A549 (cell line): ENCODE measurements at regions not wholly inside any gene's neighbourhood (a gene's known extent, or its start where the extent isn't known, plus 50 kb on each side); places are given as distances from the start of the nearest gene placed in this dataset.

Experiments
- ATAC-seq, 2 experiments: fragments of 200-7000 bp in 1 of 2; fragments of >200 bp in 1 of 2; cut with Nextera tagmentation in 1 of 2; cut with Tn5 transposase in 1 of 2; 3 replicates each; pipeline versions ENCODE4 v1.8.0 to v1.9.1; 2018 to 2020; ENCODE audit warnings: mild to moderate bottlenecking in 1 of 2, moderate library complexity in 1 of 2
- CTCF ChIA-PET: fragments of 300-600 bp; sonication (Branson Sonifier 250); formaldehyde crosslinking; extraction: SDS; loops from one replicate; lab custom pipeline; 2021; ENCODE audit warnings: antibody characterized with exemption, inconsistent platforms; lab: Yijun Ruan, JAX
- POLR2A ChIA-PET: fragments of 350-600 bp; formaldehyde crosslinking; extraction: SDS; loops from one replicate; lab custom pipeline; 2021; ENCODE audit warnings: antibody characterized with exemption, inconsistent platforms; lab: Yijun Ruan, JAX
- DNase-seq, 2 experiments: peaks; one replicate each; pipeline versions ENCODE4 v3.0.0 to v3.0.0-alpha.2; 2011 to 2016; ENCODE audit warnings: low read depth in 1 of 2, low spot score in 1 of 2
- FAIRE-seq: peaks from 2 replicates; lab custom pipeline; 2011; peaks lifted over from hg19 to GRCh38; lab: Jason Lieb, UNC
- H3K27ac ChIP-seq, 2 experiments: fragments of >200 bp; sonication (Bioruptor Twin); formaldehyde crosslinking; 3 replicates each; pipeline ENCODE4 v1.5.1; 2016 to 2017
- H3K4me1 ChIP-seq: fragments of >200 bp; sonication (Bioruptor Twin); formaldehyde crosslinking; 3 replicates; pipeline ENCODE4 v1.6.1; 2016
- H3K4me2 ChIP-seq: fragments of >200 bp; sonication (Bioruptor Twin); formaldehyde crosslinking; 3 replicates; pipeline ENCODE4 v1.6.1; 2016
- H3K4me3 ChIP-seq: fragments of >200 bp; sonication (Bioruptor Twin); formaldehyde crosslinking; 3 replicates; pipeline ENCODE4 v1.5.1; 2016
- H3K9me3 ChIP-seq: fragments of >200 bp; sonication (Bioruptor Twin); formaldehyde crosslinking; 3 replicates; pipeline ENCODE4 v1.6.1; 2016
- BCL3 ChIP-seq: fragments of >200 bp; sonication (Bioruptor Twin); formaldehyde crosslinking; IDR thresholded peaks from 3 replicates; pipeline ENCODE4 v1.6.1; 2016
- BHLHE40 ChIP-seq: IDR thresholded peaks from 2 replicates; pipeline ENCODE4 v1.6.1; 2012; ENCODE audit warnings: low read depth, low read length, inconsistent platforms
- CBX2 ChIP-seq: fragments of 200-600 bp; sonication (generic); IDR thresholded peaks from 2 replicates; pipeline ENCODE4 v1.6.1; 2016; ENCODE audit warnings: low read depth, mild to moderate bottlenecking, borderline replicate concordance
- CBX8 ChIP-seq: fragments of 200-600 bp; sonication (generic); IDR thresholded peaks from 2 replicates; pipeline ENCODE4 v1.6.1; 2016
- CEBPB ChIP-seq, 2 experiments: fragments of >200 bp in 1 of 2; sonication (Bioruptor Twin) in 1 of 2; formaldehyde crosslinking in 1 of 2; IDR thresholded peaks; 2 replicates each; pipeline ENCODE4 v1.6.1; 2012 to 2016
- EHMT2 ChIP-seq: fragments of 200-600 bp; sonication (generic); IDR thresholded peaks from 2 replicates; pipeline ENCODE4 v1.6.1; 2016; ENCODE audit warnings: antibody characterized with exemption, low read depth, mild to moderate bottlenecking, moderate library complexity
- EP300 ChIP-seq, 2 experiments: fragments of >200 bp; sonication (Bioruptor Twin); formaldehyde crosslinking; IDR thresholded peaks; 2 replicates in 1 of 2; 3 replicates in 1 of 2; pipeline ENCODE4 v1.6.1; 2016 to 2017
- FOSL2 ChIP-seq, 2 experiments: fragments of 450-650 bp in 1 of 2; fragments of >200 bp in 1 of 2; sonication (Bioruptor Twin) in 1 of 2; formaldehyde crosslinking; IDR thresholded peaks; 2 replicates each; pipeline versions ENCODE4 v1.5.0 to v1.6.1; 2016 to 2020; ENCODE audit warnings: mild to moderate bottlenecking in 1 of 2, moderate library complexity in 1 of 2
- HES2 ChIP-seq: fragments of >200 bp; sonication (Bioruptor Twin); formaldehyde crosslinking; IDR thresholded peaks from 2 replicates; pipeline ENCODE4 v1.6.1; 2016
- HOXA7 ChIP-seq: fragments of 250-450 bp; sonication (Bioruptor Pico); IDR thresholded peaks from 2 replicates; pipeline ENCODE4 v1.5.0; 2020; ENCODE audit warnings: mild to moderate bottlenecking, moderate library complexity
- HOXB13 ChIP-seq: fragments of 250-450 bp; sonication (Bioruptor Pico); IDR thresholded peaks from 2 replicates; pipeline ENCODE4 v1.5.0; 2020; ENCODE audit warnings: low read depth, mild to moderate bottlenecking, moderate library complexity
- JUN ChIP-seq, 2 experiments: fragments of >200 bp; sonication (Bioruptor Twin); formaldehyde crosslinking; IDR thresholded peaks; 2 replicates in 1 of 2; 3 replicates in 1 of 2; pipeline ENCODE4 v1.6.1; 2016 to 2017
- JUNB ChIP-seq: fragments of >200 bp; sonication (Bioruptor Twin); formaldehyde crosslinking; IDR thresholded peaks from 2 replicates; pipeline ENCODE4 v1.6.1; 2016
- MAZ ChIP-seq: fragments of 150-350 bp; IDR thresholded peaks from 2 replicates; pipeline ENCODE4 v1.6.1; 2014; ENCODE audit warnings: antibody characterized with exemption, low read depth, low read length, borderline replicate concordance
- POLR2AphosphoS2 ChIP-seq: conservative IDR thresholded peaks from 2 replicates; pipeline ENCODE4 v1.6.1; 2012; ENCODE audit warnings: low read length, improper control_type of control experiment, inconsistent platforms
- RAD21 ChIP-seq, 2 experiments: fragments of >200 bp in 1 of 2; sonication (Bioruptor Twin) in 1 of 2; formaldehyde crosslinking in 1 of 2; IDR thresholded peaks in 1 of 2; conservative IDR thresholded peaks in 1 of 2; 2 replicates in 1 of 2; 3 replicates in 1 of 2; pipeline ENCODE4 v1.6.1; 2012 to 2018; ENCODE audit warnings: inconsistent platforms in 1 of 2
- RARB ChIP-seq: fragments of 250-450 bp; sonication (Bioruptor Pico); IDR thresholded peaks from 2 replicates; pipeline ENCODE4 v1.8.0; 2021; ENCODE audit warnings: mild to moderate bottlenecking, moderate library complexity
- REST ChIP-seq: fragments of 200-600 bp; sonication (generic); IDR thresholded peaks from 2 replicates; pipeline ENCODE4 v1.6.1; 2016; ENCODE audit warnings: antibody characterized with exemption, mild to moderate bottlenecking, moderate library complexity
- SMC3 ChIP-seq: fragments of >200 bp; sonication (Bioruptor Twin); formaldehyde crosslinking; IDR thresholded peaks from 3 replicates; pipeline ENCODE4 v1.6.1; 2018; ENCODE audit warnings: inconsistent platforms
- TFCP2L1 ChIP-seq: fragments of 250-450 bp; sonication (Bioruptor Pico); IDR thresholded peaks from 2 replicates; pipeline ENCODE4 v1.5.0; 2021; ENCODE audit warnings: mild to moderate bottlenecking
- WGBS: methylation state at CpG from one replicate; pipeline ENCODE4 v1.1.6; 2017; ENCODE audit errors: missing lambda C conversion rate; 5-methylcytosine and 5-hydroxymethylcytosine counted together
- TF ChIP-seq, protein P1 (sequence below): fragments of 450-650 bp; IDR thresholded peaks from 2 replicates; pipeline ENCODE4 v1.6.1; 2014; ENCODE audit warnings: antibody characterized with exemption

DNA sequence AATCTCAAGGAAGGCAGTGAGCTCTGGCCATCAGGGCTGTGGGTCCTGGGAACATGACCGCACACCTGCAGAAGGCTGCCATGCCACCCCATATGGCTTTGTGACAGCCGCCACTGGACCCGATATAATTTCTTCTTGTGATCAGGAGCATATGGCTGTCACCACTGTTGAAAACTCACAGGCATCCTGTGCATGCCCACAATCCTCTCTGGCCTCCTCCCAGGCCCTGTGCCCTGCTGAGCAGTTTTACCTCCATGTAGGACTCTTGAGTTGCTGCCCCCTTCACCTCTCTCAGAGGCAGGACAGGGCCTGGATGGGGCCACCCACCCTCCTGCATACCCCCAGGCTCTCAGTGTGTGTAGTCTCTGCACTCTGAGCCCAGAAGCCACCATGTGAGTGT, 391.9 kb upstream of the AKR1E2 start:
- H3K4me3 ChIP-seq: no peak overlapping the region
- ChIA-PET CTCF (no interaction called here), POLR2A (no interaction called here)
- peaks cover 6% of the 10 kb centered on the region; the same call in 2 of the 3 replicates for H3K4me1 ChIP-seq
- WGBS: 94% methylated on average over 3 of the region's 3 CpGs
- TF ChIP-seq BHLHE40 (no peak), MAZ (no peak), EHMT2 (no peak), TFCP2L1 (no peak), RAD21 (conservative IDR thresholded peaks at IDR 0.05 in 1 of 2, IDR thresholded peaks at IDR 0.05 in 1 of 2) (no peak), REST (no peak), CBX2 (no peak), SMC3 (no peak), CEBPB (IDR thresholded peaks at IDR 0.05) (no peak), RARB (no peak), HOXB13 (CRISPR knock-in tag) (no peak), CBX8 (no peak), EP300 (IDR thresholded peaks at IDR 0.05) (no peak), POLR2AphosphoS2 (no peak), HOXA7 (no peak)
- TF ChIP-seq, protein P1, sequence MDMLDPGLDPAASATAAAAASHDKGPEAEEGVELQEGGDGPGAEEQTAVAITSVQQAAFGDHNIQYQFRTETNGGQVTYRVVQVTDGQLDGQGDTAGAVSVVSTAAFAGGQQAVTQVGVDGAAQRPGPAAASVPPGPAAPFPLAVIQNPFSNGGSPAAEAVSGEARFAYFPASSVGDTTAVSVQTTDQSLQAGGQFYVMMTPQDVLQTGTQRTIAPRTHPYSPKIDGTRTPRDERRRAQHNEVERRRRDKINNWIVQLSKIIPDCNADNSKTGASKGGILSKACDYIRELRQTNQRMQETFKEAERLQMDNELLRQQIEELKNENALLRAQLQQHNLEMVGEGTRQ: no peak
- no peaks in the 10 kb centered on the region for H3K9me3 ChIP-seq
- no peak overlapping the region for H3K27ac ChIP-seq
- DNase-seq (no peak), ATAC-seq (no peak), FAIRE-seq (no peak)
- H3K4me2 ChIP-seq: no peak overlapping the region

- peak; percentile 11 to 37 for DNase-seq
- POLR2A ChIA-PET: interaction anchor here (0.6 kb wide), 1 partner anchor 647 kb away, joined by 3 read pairs; no protein-coding TSS in a partner anchor
- H3K9me3 ChIP-seq: no peaks in the 10 kb centered on the region
- no peak for TF ChIP-seq HES2
- TF ChIP-seq JUNB: peak; percentile 33; the same call in 1 of the 2 replicates
- TF ChIP-seq JUN (IDR thresholded peaks at IDR 0.05): 0 out of 5 replicates have a peak, but pooled peaks of 1 of the 2 experiments have one; percentile 22
- no peak for TF ChIP-seq BCL3
- peak; percentile 51; the same call in 1 of the 2 replicates for TF ChIP-seq FOSL2 (IDR thresholded peaks at IDR 0.05)
- 0 out of 2 replicates have a peak, but pooled peaks have one; percentile 43 for TF ChIP-seq FOSL2 (CRISPR knock-in tag; IDR thresholded peaks at IDR 0.05)
- TF ChIP-seq EP300 (IDR thresholded peaks at IDR 0.05): 0 out of 5 replicates have a peak, but pooled peaks of 1 of the 2 experiments have one; percentile 13
- TF ChIP-seq, all 56 proteins: peak for 4
- peak; percentile 68 for FAIRE-seq
- peak overlapping the region; percentile 49 for H3K4me2 ChIP-seq
- peaks cover 6% of the 10 kb centered on the region; the same call in 2 of the 3 replicates for H3K4me1 ChIP-seq
- CTCF ChIA-PET: interaction anchor here (0.7 kb wide), 1 partner anchor 256 kb away, joined by 3 read pairs; no protein-coding TSS in a partner anchor
- peak overlapping the region in 1 of 2 experiments; percentile 5; a peak in 3 of 6 replicates for H3K27ac ChIP-seq
- 50% methylated on average over 11 of the region's 11 CpGs for WGBS
- ATAC-seq: peak; percentile 66 to 74; a peak in 5 of 6 replicates
- no peak overlapping the region for H3K4me3 ChIP-seq
Observed at GRCh38 chr10:4431114-4431863, 394.7 kb upstream of the AKR1E2 start.
